ENCODE measurements at regions not wholly inside any gene's neighbourhood (a gene's known extent, or its start where the extent isn't known, plus 50 kb on each side); places are given as distances from the start of the nearest gene placed in this dataset.

DNA sequence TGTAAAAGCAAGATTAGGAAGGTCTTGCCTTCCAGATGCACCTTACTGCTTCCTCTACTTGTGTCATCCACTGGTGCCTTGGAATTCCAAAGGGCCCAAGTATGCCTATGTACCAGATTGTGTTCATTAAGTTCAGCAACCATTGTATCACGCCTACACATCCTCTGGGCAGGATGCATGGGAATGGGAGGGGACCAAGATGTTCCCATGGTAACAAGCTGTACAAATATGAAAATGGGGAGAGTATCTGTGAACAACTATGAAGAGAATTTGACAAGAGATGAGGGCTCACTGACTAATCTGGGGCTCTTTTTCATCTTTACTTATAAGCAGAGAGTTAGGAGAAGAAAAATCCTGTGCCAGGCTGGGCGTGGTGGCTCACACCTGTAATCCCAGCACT is 137.8 kb upstream of the MAP1B start:
- TF ChIP-seq CTCF (conservative IDR thresholded peaks at IDR 0.05) (no peak), ZFX (IDR thresholded peaks at IDR 0.05) (no peak)

Measured in C4-2B (cell line).